ENCODE measurements at regions not wholly inside any gene's neighbourhood (a gene's known extent, or its start where the extent isn't known, plus 50 kb on each side); places are given as distances from the start of the nearest gene placed in this dataset.

GRCh38 chr17:77708049-77708448, 250.5 kb upstream of the TNRC6C start:
- H3K27ac Mint-ChIP-seq, result no peak overlapping the region
- peaks cover 3% of the 10 kb centered on the region for H3K36me3 Mint-ChIP-seq (ENCODE audit: low read depth)
- ATAC-seq (no peak), DNase-seq (no peak)
- H3K4me1 Mint-ChIP-seq, result no peaks in the 10 kb centered on the region
- peaks cover 5% of the 10 kb centered on the region for H3K9me3 ChIP-seq (ENCODE audit: control insufficient read depth, low read length, poor library complexity, severe bottlenecking)
- no peak overlapping the region for H3K4me3 Mint-ChIP-seq
- no peaks in the 10 kb centered on the region for H3K27me3 Mint-ChIP-seq

DNA sequence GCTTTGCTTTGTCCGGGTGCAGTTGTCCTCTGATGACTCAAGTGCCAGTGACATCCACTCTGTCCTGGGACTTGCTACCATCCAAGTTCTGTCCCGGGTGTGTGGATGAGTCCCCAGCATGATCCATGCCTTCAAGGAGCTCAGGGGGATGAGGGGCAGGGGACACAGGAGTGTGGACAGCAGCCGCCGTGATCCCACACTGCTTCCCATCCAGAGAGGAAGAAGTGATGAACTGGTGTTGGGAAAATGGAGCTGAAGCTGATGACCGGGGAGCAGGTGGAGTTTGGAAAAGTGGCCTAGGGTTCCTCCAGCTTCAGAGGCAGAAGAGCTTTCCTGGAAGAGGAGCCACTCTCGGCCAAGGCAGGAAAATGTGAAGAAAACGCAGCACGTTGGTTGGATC, 249.6 kb upstream of the TNRC6C start:
- no peak for DNase-seq
- Mint-ChIP-seq H3K36me3 (ENCODE audit: low read depth) (peaks cover 3% of the 10 kb centered on the region), H3K4me3 (no peak overlapping the region), H3K4me1 (no peaks in the 10 kb centered on the region), H3K27ac (no peak overlapping the region), H3K27me3 (no peaks in the 10 kb centered on the region)
- ATAC-seq, result no peak
- peaks cover 5% of the 10 kb centered on the region for H3K9me3 ChIP-seq (ENCODE audit: control insufficient read depth, low read length, poor library complexity, severe bottlenecking)

DNA sequence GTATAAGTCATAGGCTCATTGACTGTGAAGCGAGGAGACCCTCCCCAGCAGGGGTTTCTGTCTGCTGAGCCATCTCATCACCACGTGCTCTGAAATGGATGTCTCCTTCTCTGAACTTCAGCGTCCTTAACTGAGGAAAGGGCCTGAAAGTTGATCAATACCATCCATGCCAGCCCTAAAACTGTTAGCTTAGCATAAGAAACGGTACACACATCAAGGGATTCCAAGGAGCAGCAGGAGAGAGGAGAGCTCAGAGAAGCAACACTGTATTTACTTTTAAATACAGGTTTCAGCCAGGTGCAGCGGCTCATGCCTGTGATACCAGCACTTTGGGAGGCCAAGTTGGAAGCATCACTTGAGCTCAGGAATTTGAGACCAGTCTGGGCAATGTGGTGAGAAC, 248.9 kb upstream of the TNRC6C start:
- Mint-ChIP-seq H3K36me3 (ENCODE audit: low read depth) (peaks cover 3% of the 10 kb centered on the region), H3K4me3 (no peak overlapping the region), H3K27ac (no peak overlapping the region), H3K27me3 (no peaks in the 10 kb centered on the region), H3K4me1 (no peaks in the 10 kb centered on the region)
- DNase-seq (no peak), ATAC-seq (no peak)
- H3K9me3 ChIP-seq (ENCODE audit: control insufficient read depth, low read length, poor library complexity, severe bottlenecking), result peaks cover 2% of the 10 kb centered on the region

GRCh38 chr17:77712578-77712977, 245.9 kb upstream of the TNRC6C start:
- no peak for DNase-seq
- no peaks in the 10 kb centered on the region for H3K27me3 Mint-ChIP-seq
- no peaks in the 10 kb centered on the region for H3K36me3 Mint-ChIP-seq (ENCODE audit: low read depth)
- ATAC-seq, result no peak
- no peak overlapping the region for H3K27ac Mint-ChIP-seq
- peaks cover 2% of the 10 kb centered on the region for H3K9me3 ChIP-seq (ENCODE audit: control insufficient read depth, low read length, poor library complexity, severe bottlenecking)
- no peaks in the 10 kb centered on the region for H3K4me1 Mint-ChIP-seq
- no peak overlapping the region for H3K4me3 Mint-ChIP-seq

DNA sequence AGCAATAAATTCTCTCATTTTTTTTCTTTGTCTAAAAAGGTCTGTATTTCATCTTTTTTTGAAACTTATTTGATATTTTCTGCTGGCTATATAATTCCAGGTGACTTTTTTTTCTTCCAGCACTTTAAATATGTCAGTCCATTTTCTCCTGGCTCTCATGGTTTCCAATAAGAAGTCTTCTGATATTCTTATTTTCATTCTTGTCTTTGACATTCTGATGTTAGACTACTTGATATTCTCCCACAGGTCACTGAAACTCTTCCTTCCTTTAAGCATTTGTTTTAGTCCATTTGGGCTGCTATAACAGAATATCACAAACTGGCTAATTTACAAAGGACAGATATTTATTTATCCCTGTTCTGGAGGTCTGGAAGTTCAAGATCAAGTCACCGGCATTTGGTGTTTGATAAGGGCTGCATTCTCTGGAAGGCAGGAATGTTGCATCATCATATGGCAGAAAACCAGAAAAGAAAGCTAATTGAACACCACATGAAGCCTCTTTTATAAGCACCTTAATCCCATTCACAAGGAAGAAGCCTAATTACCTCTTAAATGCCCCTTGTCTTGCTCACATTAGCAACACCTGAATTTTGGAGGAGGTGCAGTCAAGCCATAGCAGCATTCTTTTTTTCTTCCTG, 242.1 kb upstream of the TNRC6C start:
- H3K9me3 ChIP-seq (ENCODE audit: control insufficient read depth, low read length, poor library complexity, severe bottlenecking), result peaks cover 2% of the 10 kb centered on the region
- no peak overlapping the region for H3K4me3 Mint-ChIP-seq
- H3K36me3 Mint-ChIP-seq (ENCODE audit: low read depth), result no peaks in the 10 kb centered on the region
- H3K27me3 Mint-ChIP-seq, result no peaks in the 10 kb centered on the region
- H3K4me1 Mint-ChIP-seq, result no peaks in the 10 kb centered on the region
- DNase-seq (no peak), ATAC-seq (no peak)
- no peak overlapping the region for H3K27ac Mint-ChIP-seq

DNA sequence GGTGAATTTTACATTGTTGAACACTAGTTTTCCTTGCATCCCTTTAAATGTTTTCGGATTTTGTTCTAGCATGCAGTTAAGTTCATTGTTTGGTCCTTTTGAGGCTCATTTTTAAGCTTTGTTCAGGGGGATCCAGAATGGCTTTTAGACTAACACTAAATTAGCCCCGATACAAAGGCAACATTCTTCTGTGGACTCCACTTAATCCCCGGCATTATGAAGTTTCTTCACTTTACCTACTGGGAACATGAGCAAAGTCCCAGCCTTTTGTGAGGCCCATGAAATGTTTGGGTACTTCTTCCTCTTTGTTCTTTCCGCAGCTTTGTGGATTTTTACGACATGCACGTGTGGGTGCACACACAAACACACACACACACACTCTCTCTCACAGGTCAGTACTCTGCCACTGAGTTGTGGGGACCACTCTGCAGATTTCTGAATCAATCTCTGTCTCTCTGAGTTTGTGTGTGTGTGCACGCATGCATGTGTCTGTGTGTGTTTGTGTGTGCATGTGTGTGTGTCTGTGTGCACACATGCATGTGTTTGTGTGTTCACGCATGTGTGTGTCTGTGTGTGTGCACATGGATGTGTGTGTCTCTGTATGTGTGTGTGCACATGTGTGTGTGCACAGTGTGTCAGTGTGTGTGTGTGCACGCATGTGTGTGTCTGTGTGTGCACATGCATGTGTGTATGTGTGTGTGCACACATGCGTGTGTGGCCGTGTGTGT, 240.4 kb upstream of the TNRC6C start:
- peaks cover 2% of the 10 kb centered on the region for H3K9me3 ChIP-seq (ENCODE audit: control insufficient read depth, low read length, poor library complexity, severe bottlenecking)
- no peak overlapping the region for H3K4me3 Mint-ChIP-seq
- DNase-seq (no peak), ATAC-seq (no peak)
- no peaks in the 10 kb centered on the region for H3K27me3 Mint-ChIP-seq
- H3K4me1 Mint-ChIP-seq, result no peaks in the 10 kb centered on the region
- no peaks in the 10 kb centered on the region for H3K36me3 Mint-ChIP-seq (ENCODE audit: low read depth)
- no peak overlapping the region for H3K27ac Mint-ChIP-seq

DNA sequence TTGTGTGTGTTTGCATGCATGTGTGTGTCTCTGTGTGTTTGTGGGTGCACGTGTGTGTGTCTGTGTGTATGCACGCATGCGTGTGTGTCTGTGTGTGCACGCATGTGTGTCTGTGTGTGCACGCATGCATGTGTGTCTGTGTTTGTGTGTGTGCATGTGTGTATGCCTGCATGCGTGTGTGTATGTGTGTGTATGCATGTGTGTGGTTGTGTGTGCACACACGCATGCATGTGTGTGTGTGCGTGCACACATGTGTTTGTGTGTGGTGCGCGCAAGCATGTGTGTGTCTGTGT, 239.9 kb upstream of the TNRC6C start:
- H3K27me3 Mint-ChIP-seq, result no peaks in the 10 kb centered on the region
- H3K4me1 Mint-ChIP-seq, result no peaks in the 10 kb centered on the region
- no peak overlapping the region for H3K4me3 Mint-ChIP-seq
- ATAC-seq, result no peak
- H3K36me3 Mint-ChIP-seq (ENCODE audit: low read depth), result no peaks in the 10 kb centered on the region
- H3K9me3 ChIP-seq (ENCODE audit: control insufficient read depth, low read length, poor library complexity, severe bottlenecking), result peaks cover 2% of the 10 kb centered on the region
- H3K27ac Mint-ChIP-seq, result no peak overlapping the region
- no peak for DNase-seq

- H3K9me3 ChIP-seq (ENCODE audit: control insufficient read depth, low read length, poor library complexity, severe bottlenecking), result no peaks in the 10 kb centered on the region
- Mint-ChIP-seq H3K4me1 (no peaks in the 10 kb centered on the region), H3K27me3 (peaks cover 5% of the 10 kb centered on the region), H3K36me3 (ENCODE audit: low read depth) (no peaks in the 10 kb centered on the region), H3K27ac (no peak overlapping the region), H3K4me3 (no peak overlapping the region)
- ATAC-seq, result no peak
- no peak for DNase-seq
These were observed 238.7 kb upstream of the TNRC6C start for GRCh38 chr17:77719806-77720205.

- H3K36me3 Mint-ChIP-seq (ENCODE audit: low read depth), result no peaks in the 10 kb centered on the region
- H3K27me3 Mint-ChIP-seq, result peaks cover 5% of the 10 kb centered on the region
- H3K27ac Mint-ChIP-seq, result no peak overlapping the region
- H3K4me1 Mint-ChIP-seq, result no peaks in the 10 kb centered on the region
- no peak overlapping the region for H3K4me3 Mint-ChIP-seq
- no peaks in the 10 kb centered on the region for H3K9me3 ChIP-seq (ENCODE audit: control insufficient read depth, low read length, poor library complexity, severe bottlenecking)
- ATAC-seq (no peak), DNase-seq (no peak)
These were observed 237.3 kb upstream of the TNRC6C start for GRCh38 chr17:77720946-77721845.

GRCh38 chr17:77721846-77722160, 236.7 kb upstream of the TNRC6C start:
- no peak overlapping the region for H3K4me3 Mint-ChIP-seq
- no peaks in the 10 kb centered on the region for H3K4me1 Mint-ChIP-seq
- H3K9me3 ChIP-seq (ENCODE audit: control insufficient read depth, low read length, poor library complexity, severe bottlenecking), result no peaks in the 10 kb centered on the region
- ATAC-seq (no peak), DNase-seq (no peak)
- peaks cover 5% of the 10 kb centered on the region for H3K27me3 Mint-ChIP-seq
- no peaks in the 10 kb centered on the region for H3K36me3 Mint-ChIP-seq (ENCODE audit: low read depth)
- no peak overlapping the region for H3K27ac Mint-ChIP-seq

GRCh38 chr17:77722366-77722765, 236.1 kb upstream of the TNRC6C start:
- no peaks in the 10 kb centered on the region for H3K4me1 Mint-ChIP-seq
- no peaks in the 10 kb centered on the region for H3K9me3 ChIP-seq (ENCODE audit: control insufficient read depth, low read length, poor library complexity, severe bottlenecking)
- H3K27me3 Mint-ChIP-seq, result peaks cover 5% of the 10 kb centered on the region
- ATAC-seq (no peak), DNase-seq (no peak)
- H3K27ac Mint-ChIP-seq, result no peak overlapping the region
- no peaks in the 10 kb centered on the region for H3K36me3 Mint-ChIP-seq (ENCODE audit: low read depth)
- peak overlapping the region; percentile 5 for H3K4me3 Mint-ChIP-seq

DNA sequence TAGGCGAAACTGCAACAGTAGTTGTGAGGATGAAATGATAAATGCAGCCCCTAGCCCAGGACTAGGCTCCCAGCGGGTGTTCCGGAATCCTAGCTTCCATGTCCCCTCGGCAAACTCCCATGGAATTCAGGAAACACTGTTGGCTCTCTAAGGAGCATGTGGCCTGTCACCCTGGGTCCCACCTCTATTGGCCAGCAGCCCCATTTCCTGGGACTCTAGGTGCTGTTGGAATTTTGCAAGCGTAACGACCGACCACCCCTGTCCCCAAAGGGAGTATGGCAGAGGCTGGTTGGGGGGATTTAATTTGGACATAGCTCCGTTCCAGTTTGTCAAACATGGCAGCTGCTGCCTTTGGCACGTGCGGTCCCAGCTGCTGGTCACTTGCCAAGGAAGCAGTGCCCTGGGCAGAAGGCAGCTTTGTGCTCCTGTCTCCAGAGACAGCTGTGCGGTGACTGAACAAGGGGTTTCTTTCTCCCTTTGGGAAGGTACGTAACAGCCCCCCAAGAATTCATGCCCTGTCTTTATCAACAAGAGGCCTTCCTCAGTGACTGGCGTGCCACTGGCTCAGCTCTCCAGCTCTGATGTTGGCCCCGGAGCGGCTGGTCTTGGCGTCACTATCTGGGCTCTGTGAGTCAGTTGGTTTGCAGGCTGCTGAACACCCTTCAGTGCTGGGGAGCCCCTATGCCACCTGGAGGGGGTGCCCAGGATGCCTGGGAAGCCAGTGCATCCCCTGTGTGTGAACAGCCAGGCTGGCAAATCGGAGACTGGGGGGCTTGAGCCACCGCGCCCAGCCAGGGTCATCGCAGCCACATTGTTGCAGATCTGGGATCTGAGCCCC, 235.2 kb upstream of the TNRC6C start:
- Mint-ChIP-seq H3K27ac (no peak overlapping the region), H3K4me3 (no peak overlapping the region), H3K4me1 (peaks cover 2% of the 10 kb centered on the region), H3K27me3 (peaks cover 10% of the 10 kb centered on the region), H3K36me3 (ENCODE audit: low read depth) (no peaks in the 10 kb centered on the region)
- no peaks in the 10 kb centered on the region for H3K9me3 ChIP-seq (ENCODE audit: control insufficient read depth, low read length, poor library complexity, severe bottlenecking)
- ATAC-seq, result no peak
- DNase-seq, result no peak
